ENCODE measurements at regions not wholly inside any gene's neighbourhood (a gene's known extent, or its start where the extent isn't known, plus 50 kb on each side); places are given as distances from the start of the nearest gene placed in this dataset.

DNA sequence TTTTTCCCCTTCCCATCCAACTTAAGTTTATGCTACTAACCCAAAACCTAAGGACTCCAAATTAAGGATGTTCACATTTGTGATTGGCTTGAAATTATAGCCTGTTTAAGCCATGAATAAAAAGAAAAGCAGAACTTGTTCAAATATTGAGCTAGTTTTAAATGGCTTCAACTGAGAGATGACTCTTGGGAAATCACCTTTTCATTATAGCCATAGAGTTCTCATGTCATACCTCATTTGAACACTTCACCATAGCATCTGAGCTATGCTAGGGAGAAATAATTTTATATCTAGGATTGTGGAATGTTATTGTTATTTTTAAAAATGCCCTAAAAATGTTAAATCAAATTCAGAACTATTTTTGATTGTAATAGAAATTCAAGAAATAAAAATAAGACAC lies 409.2 kb upstream of the RARB start:
- Histone ChIP-seq H3K36me3 (ENCODE audit: low read depth) (no peaks in the 10 kb centered on the region), H3K4me1 (ENCODE audit: low read depth) (no peaks in the 10 kb centered on the region), H3K4me3 (no peak overlapping the region), H3K9me3 (no peaks in the 10 kb centered on the region)
- TF ChIP-seq, protein P1, sequence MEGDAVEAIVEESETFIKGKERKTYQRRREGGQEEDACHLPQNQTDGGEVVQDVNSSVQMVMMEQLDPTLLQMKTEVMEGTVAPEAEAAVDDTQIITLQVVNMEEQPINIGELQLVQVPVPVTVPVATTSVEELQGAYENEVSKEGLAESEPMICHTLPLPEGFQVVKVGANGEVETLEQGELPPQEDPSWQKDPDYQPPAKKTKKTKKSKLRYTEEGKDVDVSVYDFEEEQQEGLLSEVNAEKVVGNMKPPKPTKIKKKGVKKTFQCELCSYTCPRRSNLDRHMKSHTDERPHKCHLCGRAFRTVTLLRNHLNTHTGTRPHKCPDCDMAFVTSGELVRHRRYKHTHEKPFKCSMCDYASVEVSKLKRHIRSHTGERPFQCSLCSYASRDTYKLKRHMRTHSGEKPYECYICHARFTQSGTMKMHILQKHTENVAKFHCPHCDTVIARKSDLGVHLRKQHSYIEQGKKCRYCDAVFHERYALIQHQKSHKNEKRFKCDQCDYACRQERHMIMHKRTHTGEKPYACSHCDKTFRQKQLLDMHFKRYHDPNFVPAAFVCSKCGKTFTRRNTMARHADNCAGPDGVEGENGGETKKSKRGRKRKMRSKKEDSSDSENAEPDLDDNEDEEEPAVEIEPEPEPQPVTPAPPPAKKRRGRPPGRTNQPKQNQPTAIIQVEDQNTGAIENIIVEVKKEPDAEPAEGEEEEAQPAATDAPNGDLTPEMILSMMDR (IDR thresholded peaks at IDR 0.05): no peak
- ATAC-seq (no peak), DNase-seq (no peak)
- intact Hi-C loops (cut with DNase I, micrococcal nuclease): no loop called here

DNA sequence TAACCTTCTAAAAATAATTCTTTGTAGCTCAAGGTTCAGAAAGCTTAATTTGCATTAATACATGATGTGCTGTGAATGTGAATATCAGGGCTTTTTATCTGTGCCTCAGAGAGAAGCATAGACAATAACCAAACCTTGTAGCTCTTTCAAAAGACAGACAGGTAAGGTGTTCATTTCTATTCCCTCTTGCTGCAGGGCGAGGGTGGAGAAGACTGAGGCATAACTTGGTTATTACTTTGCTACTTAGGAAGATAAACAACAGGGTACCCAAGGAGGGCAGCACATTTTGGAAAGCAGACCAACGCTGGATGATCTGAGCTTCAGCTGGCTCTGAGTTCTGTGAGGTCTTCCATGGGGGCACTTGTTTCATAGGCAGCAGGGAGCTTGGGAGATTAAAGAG lies 408.6 kb upstream of the RARB start:
- no peak overlapping the region for H3K4me3 ChIP-seq
- ATAC-seq (no peak), DNase-seq (no peak)
- intact Hi-C loops (cut with DNase I, micrococcal nuclease): no loop called here
- H3K9me3 ChIP-seq: no peaks in the 10 kb centered on the region
- H3K36me3 ChIP-seq (ENCODE audit: low read depth): no peaks in the 10 kb centered on the region
- TF ChIP-seq, protein P1 (IDR thresholded peaks at IDR 0.05): no peak
- H3K4me1 ChIP-seq (ENCODE audit: low read depth): no peaks in the 10 kb centered on the region

DNA sequence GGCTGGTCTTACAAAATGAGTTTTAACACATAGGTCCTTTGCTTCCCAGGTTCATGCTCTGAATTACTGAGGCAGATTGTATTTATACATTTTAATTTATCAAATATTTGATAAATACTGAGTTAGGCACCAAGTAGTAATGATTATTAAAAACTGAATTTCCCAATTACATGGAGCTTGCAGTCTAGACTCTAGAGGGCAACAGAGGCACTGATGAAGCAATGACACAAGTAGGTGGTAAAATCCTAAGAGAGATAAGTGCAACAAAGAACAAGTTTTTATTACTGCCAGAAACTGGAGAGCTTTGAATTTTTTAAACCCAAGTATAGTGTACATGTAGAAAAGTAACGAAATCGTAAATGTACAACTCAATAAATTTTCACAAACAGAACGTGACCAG lies 406.2 kb upstream of the RARB start:
- TF ChIP-seq, protein P1 (IDR thresholded peaks at IDR 0.05): no peak
- intact Hi-C loops (cut with DNase I, micrococcal nuclease): loop anchor here in 1 of 2 donors (10.0 kb wide), 1 partner anchor 573 kb away; no protein-coding TSS in a partner anchor
- Histone ChIP-seq H3K36me3 (ENCODE audit: low read depth) (no peaks in the 10 kb centered on the region), H3K4me1 (ENCODE audit: low read depth) (no peaks in the 10 kb centered on the region), H3K4me3 (no peak overlapping the region), H3K9me3 (no peaks in the 10 kb centered on the region)
- DNase-seq: peak in 1 of 3 donors; percentile 15
- ATAC-seq: no peak

DNA sequence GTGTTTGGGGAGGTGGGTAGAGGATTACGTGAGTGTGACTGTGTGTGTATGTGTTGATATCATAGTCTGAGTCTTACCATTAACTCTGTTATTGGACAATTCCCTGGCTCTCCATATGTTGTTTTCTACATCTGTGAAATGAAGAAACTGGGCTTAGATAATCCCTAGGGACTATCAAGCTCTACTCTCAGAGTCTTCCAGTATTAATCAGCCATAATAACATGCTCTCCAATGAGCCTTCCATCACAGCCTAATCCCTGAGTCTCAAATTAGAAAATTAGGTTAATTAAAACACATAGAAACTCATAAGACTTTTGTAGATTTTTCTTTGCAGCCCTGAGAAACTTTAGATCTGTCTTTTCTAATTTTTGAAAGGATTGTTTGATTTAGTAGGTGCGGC lies 404.2 kb upstream of the RARB start:
- TF ChIP-seq, protein P1 (IDR thresholded peaks at IDR 0.05): no peak
- DNase-seq (no peak), ATAC-seq (no peak)
- intact Hi-C loops (cut with DNase I, micrococcal nuclease): loop anchor here in 1 of 2 donors (10.0 kb wide), 1 partner anchor 571 kb away; no protein-coding TSS in a partner anchor
- Histone ChIP-seq H3K9me3 (no peaks in the 10 kb centered on the region), H3K4me3 (no peak overlapping the region), H3K36me3 (ENCODE audit: low read depth) (no peaks in the 10 kb centered on the region), H3K4me1 (ENCODE audit: low read depth) (no peaks in the 10 kb centered on the region)

DNA sequence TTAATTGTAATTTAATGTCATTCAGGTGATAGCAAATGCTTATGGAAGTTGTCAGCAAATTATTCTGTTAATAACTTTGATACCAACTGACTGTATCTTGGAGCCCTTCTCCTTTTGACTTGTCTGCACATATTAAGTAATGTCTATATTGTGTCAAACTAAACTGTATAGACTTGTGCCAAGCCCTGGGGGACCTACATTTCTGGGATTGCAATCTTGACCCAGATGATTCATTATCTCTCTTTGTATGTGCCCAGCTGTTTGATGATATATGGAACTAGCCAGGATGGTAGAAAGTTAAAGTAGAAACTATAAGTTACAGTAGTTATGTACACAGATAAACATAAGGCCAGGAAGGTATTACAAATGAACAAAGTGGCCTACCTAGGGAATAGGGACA lies 402.8 kb upstream of the RARB start:
- no peak overlapping the region for H3K4me3 ChIP-seq
- no peak for ATAC-seq
- TF ChIP-seq, protein P1 (IDR thresholded peaks at IDR 0.05): no peak
- H3K36me3 ChIP-seq (ENCODE audit: low read depth): no peaks in the 10 kb centered on the region
- DNase-seq: no peak
- intact Hi-C loops (cut with DNase I, micrococcal nuclease): loop anchor here in 1 of 2 donors (10.0 kb wide), 1 partner anchor 570 kb away; no protein-coding TSS in a partner anchor
- no peaks in the 10 kb centered on the region for H3K4me1 ChIP-seq (ENCODE audit: low read depth)
- no peaks in the 10 kb centered on the region for H3K9me3 ChIP-seq

DNA sequence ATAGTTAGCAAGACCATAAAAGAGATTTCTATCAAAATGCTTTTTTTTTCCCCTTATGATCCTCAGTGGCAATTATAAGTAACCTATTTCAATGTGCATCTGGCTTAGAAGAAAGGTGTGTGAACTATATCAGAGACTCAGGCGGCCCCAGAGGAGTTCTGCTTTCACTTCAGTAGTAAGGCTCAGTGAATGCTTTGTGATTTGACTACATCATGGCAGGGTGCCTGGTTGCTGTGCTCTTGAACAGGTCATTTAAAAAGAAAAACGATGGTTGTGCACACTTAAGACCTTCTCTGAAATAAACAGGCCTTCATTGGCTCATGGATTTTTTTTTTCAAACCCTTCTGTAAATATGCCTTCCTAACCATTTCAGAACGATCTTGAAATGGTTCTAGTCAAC lies 400.4 kb upstream of the RARB start:
- intact Hi-C loops (cut with DNase I, micrococcal nuclease): loop anchor here in 1 of 2 donors (10.0 kb wide), 1 partner anchor 567 kb away; no protein-coding TSS in a partner anchor
- DNase-seq (no peak), ATAC-seq (no peak)
- TF ChIP-seq, protein P1 (IDR thresholded peaks at IDR 0.05): no peak
- Histone ChIP-seq H3K4me1 (ENCODE audit: low read depth) (no peaks in the 10 kb centered on the region), H3K4me3 (no peak overlapping the region), H3K9me3 (no peaks in the 10 kb centered on the region), H3K36me3 (ENCODE audit: low read depth) (no peaks in the 10 kb centered on the region)

All from mucosa of descending colon (tissue), 3 donors.